ENCODE measurements at regions not wholly inside any gene's neighbourhood (a gene's known extent, or its start where the extent isn't known, plus 50 kb on each side); places are given as distances from the start of the nearest gene placed in this dataset.
A peak's percentile ranks its signal among the peaks of the same experiment; 100 is the strongest.

DNA sequence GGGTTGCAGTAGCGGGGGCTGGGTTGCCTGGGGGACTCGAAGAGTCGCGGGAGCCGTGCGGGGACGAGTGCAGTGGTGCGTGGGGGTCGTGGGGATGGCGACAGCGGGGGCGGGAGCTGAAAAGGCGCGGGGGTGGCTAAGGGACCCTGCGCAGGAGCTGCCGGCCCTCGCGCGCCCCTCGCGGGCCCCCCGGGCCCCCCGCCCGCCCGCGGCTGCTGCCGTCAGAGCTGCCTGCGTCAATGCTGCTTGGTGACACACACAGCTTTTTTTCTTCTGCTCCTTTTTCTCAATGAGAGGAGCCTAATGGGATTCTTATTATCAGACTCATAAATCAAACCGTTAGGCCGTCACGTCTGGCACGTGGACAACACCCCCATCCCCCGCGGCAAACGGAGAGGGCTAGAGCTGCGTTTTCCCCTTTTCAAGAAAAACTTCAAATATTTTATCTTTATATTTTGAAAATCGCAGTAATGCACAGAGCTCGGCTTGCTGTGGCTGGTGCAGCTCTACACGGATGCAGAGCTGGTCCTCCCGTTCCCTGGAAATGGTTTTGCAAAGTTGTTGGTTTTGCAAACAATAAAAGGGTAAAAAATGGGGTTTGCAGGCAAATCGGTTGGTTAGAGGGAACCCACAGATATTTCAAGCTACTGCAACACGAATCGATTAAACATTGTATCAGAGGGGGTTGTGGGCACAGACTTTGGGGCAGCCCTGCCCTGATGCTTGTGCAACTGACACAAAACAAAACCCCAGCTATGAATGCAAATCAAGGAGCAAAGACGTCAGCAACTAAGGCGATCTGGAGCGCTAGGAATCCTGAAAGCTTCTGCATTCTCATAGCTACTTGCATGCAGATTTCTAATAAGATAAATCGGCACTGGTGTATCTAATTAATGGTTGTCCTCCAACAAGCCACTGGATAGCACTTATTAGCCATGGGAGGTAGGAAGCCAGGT lies 161.4 kb downstream of the TBXT start:
- Histone ChIP-seq H3K27me3 (ENCODE audit: insufficient read depth, low read length, poor library complexity, severe bottlenecking) (no peaks in the 10 kb centered on the region), H3K9ac (ENCODE audit: low read depth, low read length, poor library complexity, severe bottlenecking) (no peak overlapping the region), H3K4me2 (ENCODE audit: low read depth, low read length, poor library complexity, severe bottlenecking) (peak overlapping the region; percentile 35), H3K9me2 (replicated peaks; ENCODE audit: low read depth, low read length) (no peaks in the 10 kb centered on the region), H3K4me1 (ENCODE audit: insufficient read depth, low read length, poor library complexity, severe bottlenecking) (no peaks in the 10 kb centered on the region), H3K4me3 (ENCODE audit: low read length, poor library complexity, severe bottlenecking) (peak overlapping the region; percentile 25), H3K9me3 (ENCODE audit: insufficient read depth, low read depth, low read length) (no peaks in the 10 kb centered on the region), H4K20me1 (ENCODE audit: insufficient read depth, low read length, poor library complexity, severe bottlenecking) (no peaks in the 10 kb centered on the region), H2AFZ (ENCODE audit: low read length) (peak overlapping the region; percentile 68), H3F3A (ENCODE audit: low read depth) (no peaks in the 10 kb centered on the region), H3K36me3 (ENCODE audit: insufficient read depth, low read length) (no peaks in the 10 kb centered on the region), H3K79me2 (ENCODE audit: insufficient read depth, low read length) (no peaks in the 10 kb centered on the region)
- TF ChIP-seq EZH2phosphoT487 (IDR thresholded peaks at IDR 0.05; ENCODE audit: borderline replicate concordance): no peak
- TF ChIP-seq, protein P1, sequence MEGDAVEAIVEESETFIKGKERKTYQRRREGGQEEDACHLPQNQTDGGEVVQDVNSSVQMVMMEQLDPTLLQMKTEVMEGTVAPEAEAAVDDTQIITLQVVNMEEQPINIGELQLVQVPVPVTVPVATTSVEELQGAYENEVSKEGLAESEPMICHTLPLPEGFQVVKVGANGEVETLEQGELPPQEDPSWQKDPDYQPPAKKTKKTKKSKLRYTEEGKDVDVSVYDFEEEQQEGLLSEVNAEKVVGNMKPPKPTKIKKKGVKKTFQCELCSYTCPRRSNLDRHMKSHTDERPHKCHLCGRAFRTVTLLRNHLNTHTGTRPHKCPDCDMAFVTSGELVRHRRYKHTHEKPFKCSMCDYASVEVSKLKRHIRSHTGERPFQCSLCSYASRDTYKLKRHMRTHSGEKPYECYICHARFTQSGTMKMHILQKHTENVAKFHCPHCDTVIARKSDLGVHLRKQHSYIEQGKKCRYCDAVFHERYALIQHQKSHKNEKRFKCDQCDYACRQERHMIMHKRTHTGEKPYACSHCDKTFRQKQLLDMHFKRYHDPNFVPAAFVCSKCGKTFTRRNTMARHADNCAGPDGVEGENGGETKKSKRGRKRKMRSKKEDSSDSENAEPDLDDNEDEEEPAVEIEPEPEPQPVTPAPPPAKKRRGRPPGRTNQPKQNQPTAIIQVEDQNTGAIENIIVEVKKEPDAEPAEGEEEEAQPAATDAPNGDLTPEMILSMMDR (conservative IDR thresholded peaks at IDR 0.05; ENCODE audit: low read length): no peak

DNA sequence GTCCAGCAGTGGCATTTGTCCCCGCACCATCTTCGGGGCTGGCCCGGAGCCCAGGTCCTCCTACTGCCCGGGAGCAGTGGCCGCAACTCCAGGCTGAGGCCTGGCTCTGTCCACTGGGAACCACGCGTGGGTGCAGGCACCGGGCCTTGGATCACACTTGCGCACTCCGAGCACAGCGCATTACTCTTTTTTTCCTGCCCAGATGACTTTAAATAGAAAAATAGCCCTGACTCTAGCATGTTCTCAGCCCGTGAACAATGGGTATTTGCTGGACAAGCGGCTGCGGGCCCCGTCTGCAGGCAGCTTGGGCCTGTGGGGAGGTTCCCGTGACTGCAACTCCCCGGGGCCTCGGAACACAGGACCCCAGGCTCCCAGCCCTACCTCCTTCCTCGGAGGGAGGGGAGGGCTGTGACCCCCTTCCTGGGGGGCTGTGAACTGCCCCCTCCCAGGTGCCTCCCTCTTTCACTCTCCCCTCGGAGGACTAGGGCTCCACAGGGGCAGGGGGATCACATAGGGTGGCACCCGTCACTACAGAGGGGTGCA lies 162.2 kb downstream of the TBXT start:
- H3K4me2 ChIP-seq (ENCODE audit: low read depth, low read length, poor library complexity, severe bottlenecking): no peak overlapping the region
- no peak overlapping the region for H3K9ac ChIP-seq (ENCODE audit: low read depth, low read length, poor library complexity, severe bottlenecking)
- H2AFZ ChIP-seq (ENCODE audit: low read length): no peak overlapping the region
- H3K79me2 ChIP-seq (ENCODE audit: insufficient read depth, low read length): no peaks in the 10 kb centered on the region
- no peak overlapping the region for H3K4me3 ChIP-seq (ENCODE audit: low read length, poor library complexity, severe bottlenecking)
- H3K36me3 ChIP-seq (ENCODE audit: insufficient read depth, low read length): no peaks in the 10 kb centered on the region
- no peaks in the 10 kb centered on the region for H4K20me1 ChIP-seq (ENCODE audit: insufficient read depth, low read length, poor library complexity, severe bottlenecking)
- H3K4me1 ChIP-seq (ENCODE audit: insufficient read depth, low read length, poor library complexity, severe bottlenecking): no peaks in the 10 kb centered on the region
- no peaks in the 10 kb centered on the region for H3K27me3 ChIP-seq (ENCODE audit: insufficient read depth, low read length, poor library complexity, severe bottlenecking)
- no peaks in the 10 kb centered on the region for H3K9me3 ChIP-seq (ENCODE audit: insufficient read depth, low read depth, low read length)
- H3K9me2 ChIP-seq (replicated peaks; ENCODE audit: low read depth, low read length): no peaks in the 10 kb centered on the region
- no peaks in the 10 kb centered on the region for H3F3A ChIP-seq (ENCODE audit: low read depth)
- TF ChIP-seq, protein P1 (conservative IDR thresholded peaks at IDR 0.05; ENCODE audit: low read length): no peak
- no peak for TF ChIP-seq EZH2phosphoT487 (IDR thresholded peaks at IDR 0.05; ENCODE audit: borderline replicate concordance)

GRCh38 chr6:166004876-166005275 lies 162.8 kb downstream of the TBXT start:
- H3K4me3 ChIP-seq (ENCODE audit: low read length, poor library complexity, severe bottlenecking): no peak overlapping the region
- H3K9ac ChIP-seq (ENCODE audit: low read depth, low read length, poor library complexity, severe bottlenecking): no peak overlapping the region
- H2AFZ ChIP-seq (ENCODE audit: low read length): no peak overlapping the region
- H3K27me3 ChIP-seq (ENCODE audit: insufficient read depth, low read length, poor library complexity, severe bottlenecking): no peaks in the 10 kb centered on the region
- no peaks in the 10 kb centered on the region for H3K36me3 ChIP-seq (ENCODE audit: insufficient read depth, low read length)
- no peaks in the 10 kb centered on the region for H4K20me1 ChIP-seq (ENCODE audit: insufficient read depth, low read length, poor library complexity, severe bottlenecking)
- no peaks in the 10 kb centered on the region for H3K79me2 ChIP-seq (ENCODE audit: insufficient read depth, low read length)
- H3F3A ChIP-seq (ENCODE audit: low read depth): no peaks in the 10 kb centered on the region
- no peaks in the 10 kb centered on the region for H3K4me1 ChIP-seq (ENCODE audit: insufficient read depth, low read length, poor library complexity, severe bottlenecking)
- TF ChIP-seq, protein P1 (conservative IDR thresholded peaks at IDR 0.05; ENCODE audit: low read length): no peak
- no peak for TF ChIP-seq EZH2phosphoT487 (IDR thresholded peaks at IDR 0.05; ENCODE audit: borderline replicate concordance)
- H3K9me3 ChIP-seq (ENCODE audit: insufficient read depth, low read depth, low read length): no peaks in the 10 kb centered on the region
- H3K9me2 ChIP-seq (replicated peaks; ENCODE audit: low read depth, low read length): no peaks in the 10 kb centered on the region
- no peak overlapping the region for H3K4me2 ChIP-seq (ENCODE audit: low read depth, low read length, poor library complexity, severe bottlenecking)
